Tibial nerve (tissue), 4 donors: ENCODE measurements at regions not wholly inside any gene's neighbourhood (a gene's known extent, or its start where the extent isn't known, plus 50 kb on each side); places are given as distances from the start of the nearest gene placed in this dataset.

Experiments used
- DNase-seq, 2 donors: peaks; one replicate each; pipeline ENCODE4 v3.0.0-alpha.2; 2019; ENCODE audit warnings: low spot score in 2 of 2
- H3K27ac ChIP-seq, 4 donors: fragments of 200-600 bp; sonication (generic) in 3 of 4; one replicate each; pipeline ENCODE4 v1.5.1; 2017 to 2019; ENCODE audit warnings: mild to moderate bottlenecking in 1 of 4
- H3K27me3 ChIP-seq, 2 donors: fragments of 200-600 bp; sonication (generic) in 1 of 2; one replicate each; pipeline versions ENCODE4 v1.5.1 to v1.6.0; 2017 to 2019
- H3K36me3 ChIP-seq, 3 donors: fragments of 200-600 bp; sonication (generic); one replicate each; pipeline ENCODE4 v1.5.1; 2018 to 2019
- H3K4me1 ChIP-seq, 4 donors: fragments of 200-600 bp; sonication (generic) in 3 of 4; one replicate each; pipeline ENCODE4 v1.5.1; 2017 to 2019
- H3K4me3 ChIP-seq, 4 donors: fragments of 200-600 bp; sonication (generic) in 3 of 4; one replicate each; pipeline ENCODE4 v1.5.1; 2017 to 2019; ENCODE audit warnings: mild to moderate bottlenecking in 1 of 4, moderate library complexity in 1 of 4
- H3K9me3 ChIP-seq, 4 donors: fragments of 200-600 bp; sonication (generic) in 3 of 4; one replicate each; pipeline ENCODE4 v1.5.1; 2017 to 2019
- CTCF ChIP-seq, 5 experiments: fragments of 200-600 bp in 3 of 5; fragments of 450-650 bp in 2 of 5; sonication (generic) in 3 of 5; IDR thresholded peaks; one replicate each; pipeline ENCODE4 v1.5.1; 2016 to 2019; ENCODE audit warnings: antibody characterized with exemption in 5 of 5, mild to moderate bottlenecking in 3 of 5, moderate library complexity in 2 of 5
- EP300 ChIP-seq, 2 donors: sonication (generic); formaldehyde crosslinking; IDR thresholded peaks; one replicate each; pipeline ENCODE4 v1.6.1; 2017; ENCODE audit warnings: antibody characterized with exemption in 2 of 2, mild to moderate bottlenecking in 1 of 2
- POLR2A ChIP-seq, 2 donors: fragments of 450-650 bp; IDR thresholded peaks; one replicate each; pipeline ENCODE4 v1.6.1; 2017; ENCODE audit warnings: antibody characterized with exemption in 2 of 2, mild to moderate bottlenecking in 2 of 2, moderate library complexity in 2 of 2
- WGBS, 2 donors: methylation state at CpG; one replicate each; pipeline ENCODE4 v1.1.5; 2018; 5-methylcytosine and 5-hydroxymethylcytosine counted together

- H3K4me1 ChIP-seq, result peaks cover 0 to 19% (median 0%) of the 10 kb centered on the region in 4 donors
- no peaks in the 10 kb centered on the region for H3K36me3 ChIP-seq
- no peaks in the 10 kb centered on the region for H3K27me3 ChIP-seq
- no peak for DNase-seq
- no peak overlapping the region for H3K27ac ChIP-seq
- H3K9me3 ChIP-seq, result no peaks in the 10 kb centered on the region
- TF ChIP-seq EP300 (IDR thresholded peaks at IDR 0.05), result no peak
- H3K4me3 ChIP-seq, result no peak overlapping the region
- whole genome bisulfite sequencing, 2 donors, result 73 to 76% methylated on average over 4 of the region's 4 CpGs
These were observed 451.0 kb upstream of the MARCKS start for GRCh38 chr6:113406048-113406695.

GRCh38 chr6:113411011-113411410 lies 446.1 kb upstream of the MARCKS start:
- no peak for DNase-seq
- no peak overlapping the region for H3K4me3 ChIP-seq
- TF ChIP-seq CTCF (IDR thresholded peaks at IDR 0.05) (no peak), POLR2A (IDR thresholded peaks at IDR 0.05) (no peak), EP300 (IDR thresholded peaks at IDR 0.05) (no peak)
- H3K27ac ChIP-seq, result no peak overlapping the region
- no peaks in the 10 kb centered on the region for H3K27me3 ChIP-seq
- H3K36me3 ChIP-seq, result no peaks in the 10 kb centered on the region
- peaks cover 0 to 29% (median 0%) of the 10 kb centered on the region in 4 donors for H3K4me1 ChIP-seq
- H3K9me3 ChIP-seq, result no peaks in the 10 kb centered on the region

GRCh38 chr6:113412589-113413357 lies 444.4 kb upstream of the MARCKS start:
- TF ChIP-seq CTCF (IDR thresholded peaks at IDR 0.05) (no peak), POLR2A (IDR thresholded peaks at IDR 0.05) (no peak), EP300 (IDR thresholded peaks at IDR 0.05) (no peak)
- Histone ChIP-seq H3K27me3 (no peaks in the 10 kb centered on the region), H3K4me3 (no peak overlapping the region), H3K27ac (no peak overlapping the region), H3K36me3 (no peaks in the 10 kb centered on the region), H3K9me3 (no peaks in the 10 kb centered on the region), H3K4me1 (peaks cover 0 to 29% (median 0%) of the 10 kb centered on the region in 4 donors)
- WGBS, 2 donors, result 96 to 98% methylated on average over 1 of the region's 1 CpG
- DNase-seq, result no peak

- peak in 1 of 2 donors; percentile 32 for DNase-seq
These were observed 442.6 kb upstream of the MARCKS start for GRCh38 chr6:113414511-113414910.

GRCh38 chr6:113416170-113416569 lies 441.0 kb upstream of the MARCKS start:
- DNase-seq, result no peak
- Histone ChIP-seq H3K27me3 (no peaks in the 10 kb centered on the region), H3K27ac (no peak overlapping the region), H3K36me3 (no peaks in the 10 kb centered on the region), H3K4me1 (peaks cover 0 to 14% (median 0%) of the 10 kb centered on the region in 4 donors), H3K4me3 (no peak overlapping the region), H3K9me3 (no peaks in the 10 kb centered on the region)
- WGBS, 2 donors, result 50 to 53% methylated on average over 1 of the region's 1 CpG
- no peak for TF ChIP-seq POLR2A (IDR thresholded peaks at IDR 0.05)
- TF ChIP-seq EP300 (IDR thresholded peaks at IDR 0.05), result no peak
- TF ChIP-seq CTCF (IDR thresholded peaks at IDR 0.05), result no peak

More at GRCh38 chr6:113414511-113414910, 442.6 kb upstream of the MARCKS start:
- no peak overlapping the region for H3K4me3 ChIP-seq
- TF ChIP-seq CTCF (IDR thresholded peaks at IDR 0.05) (peak in 4 of 5 experiments; percentile 32 to 51 (median 47)), EP300 (IDR thresholded peaks at IDR 0.05) (no peak), POLR2A (IDR thresholded peaks at IDR 0.05) (no peak)
- H3K9me3 ChIP-seq, result no peaks in the 10 kb centered on the region
- no peaks in the 10 kb centered on the region for H3K36me3 ChIP-seq
- H3K27me3 ChIP-seq, result no peaks in the 10 kb centered on the region
- H3K27ac ChIP-seq, result no peak overlapping the region
- peaks cover 0 to 27% (median 0%) of the 10 kb centered on the region in 4 donors for H3K4me1 ChIP-seq
- 38 to 43% methylated on average over 3 of the region's 3 CpGs for WGBS, 2 donors
